GM12878 (cell line): ENCODE measurements at regions not wholly inside any gene's neighbourhood (a gene's known extent, or its start where the extent isn't known, plus 50 kb on each side); places are given as distances from the start of the nearest gene placed in this dataset.

Experiments
- ATAC-seq: fragments of 200-7000 bp; cut with Tn5 transposase; 3 replicates; pipeline ENCODE4 v1.9.1; 2020; ENCODE audit warnings: mild to moderate bottlenecking, moderate library complexity
- BruUV-seq: library from RNA; stranded (reverse); fragments of 400-500 nt; replicated peaks from 2 replicates; lab custom pipeline; 2021; lab: Mats Ljungman, UMichigan
- CTCF ChIA-PET: fragments of 300-600 bp; sonication (Branson Sonifier 250); formaldehyde crosslinking; extraction: SDS; loops from one replicate; lab custom pipeline; 2021; ENCODE audit warnings: inconsistent platforms; lab: Yijun Ruan, JAX
- POLR2A ChIA-PET: fragments of 350-600 bp; formaldehyde crosslinking; extraction: SDS; loops from one replicate; lab custom pipeline; 2021; ENCODE audit warnings: inconsistent platforms; lab: Charles Lee
- RAD21 ChIA-PET: fragments of 300-600 bp; sonication (Branson Sonifier 250); formaldehyde crosslinking; loops from one replicate; lab custom pipeline; 2023; ENCODE audit warnings: antibody characterized with exemption; ENCODE audit not compliant: unreplicated experiment; lab: Charles Lee
- SMC1A ChIA-PET: fragments of 300-600 bp; sonication (Branson Sonifier 250); formaldehyde crosslinking; loops from one replicate; lab custom pipeline; 2023; ENCODE audit not compliant: unreplicated experiment, uncharacterized antibody; lab: Charles Lee
- DNase-seq: peaks from one replicate; pipeline ENCODE4 v3.0.0-alpha.2; 2011; ENCODE audit warnings: low read depth, low spot score
- FAIRE-seq: peaks from 3 replicates; lab custom pipeline; 2011; peaks lifted over from hg19 to GRCh38; lab: Jason Lieb, UNC
- H2AFZ ChIP-seq: 2 replicates; pipeline ENCODE4 v1.6.0; 2011; ENCODE audit warnings: low read depth, low read length, control low read depth; ENCODE audit not compliant: control insufficient read depth
- H3K27ac ChIP-seq: 2 replicates; pipeline ENCODE4 v1.5.1; 2011; ENCODE audit warnings: control low read depth; ENCODE audit not compliant: control insufficient read depth, insufficient read depth
- H3K27me3 ChIP-seq, 2 experiments: replicated peaks in 1 of 2; 2 replicates each; pipeline versions ENCODE4 v1.6.0 to v1.6.1; 2011; ENCODE audit warnings: low read length in 1 of 2; ENCODE audit not compliant: control insufficient read depth in 2 of 2, insufficient read depth in 2 of 2
- H3K36me3 ChIP-seq, 2 experiments: 2 replicates each; pipeline ENCODE4 v1.5.1; 2011; ENCODE audit warnings: low read length in 1 of 2; ENCODE audit not compliant: control insufficient read depth in 2 of 2, insufficient read depth in 2 of 2
- H3K4me1 ChIP-seq: 2 replicates; pipeline ENCODE4 v1.6.1; 2011; ENCODE audit warnings: mild to moderate bottlenecking, low read length, moderate library complexity, mixed read lengths; ENCODE audit not compliant: control insufficient read depth, insufficient read depth
- H3K4me2 ChIP-seq: 2 replicates; pipeline ENCODE4 v1.6.0; 2011; ENCODE audit warnings: control low read depth; ENCODE audit not compliant: control insufficient read depth, insufficient read depth
- H3K4me3 ChIP-seq: fragments of 200-600 bp; sonication (generic); 2 replicates; pipeline ENCODE4 v1.5.1; 2016
- H3K79me2 ChIP-seq: 2 replicates; pipeline ENCODE4 v1.6.0; 2011; ENCODE audit warnings: low read length; ENCODE audit not compliant: control insufficient read depth, insufficient read depth
- H3K9ac ChIP-seq: 2 replicates; pipeline ENCODE4 v1.8.0; 2011; ENCODE audit warnings: low read length, control low read depth, mixed read lengths; ENCODE audit not compliant: control insufficient read depth, insufficient read depth
- H3K9me3 ChIP-seq: replicated peaks from 3 replicates; pipeline ENCODE4 v1.5.1; 2011; ENCODE audit warnings: mild to moderate bottlenecking, low read length; ENCODE audit not compliant: control insufficient read depth, insufficient read depth
- H4K20me1 ChIP-seq: 2 replicates; pipeline ENCODE4 v1.6.0; 2011; ENCODE audit not compliant: control insufficient read depth, insufficient read depth
- EED ChIP-seq: sonication (generic); IDR thresholded peaks from 2 replicates; pipeline ENCODE4 v1.6.1; 2016; ENCODE audit warnings: antibody characterized with exemption, low read depth
- ETV6 ChIP-seq, 2 experiments: fragments of 450-650 bp in 1 of 2; IDR thresholded peaks in 1 of 2; conservative IDR thresholded peaks in 1 of 2; 2 replicates each; pipeline ENCODE4 v1.6.1; 2014; ENCODE audit warnings: antibody characterized with exemption in 1 of 2, borderline replicate concordance in 1 of 2, low read depth in 1 of 2, mild to moderate bottlenecking in 1 of 2, moderate library complexity in 1 of 2
- NFIC ChIP-seq: IDR thresholded peaks from 2 replicates; pipeline ENCODE4 v1.6.1; 2012; ENCODE audit warnings: low read depth, mild to moderate bottlenecking, inconsistent platforms, low read length, moderate library complexity
- SUZ12 ChIP-seq: fragments of 200-600 bp; sonication (generic); IDR thresholded peaks from one replicate; pipeline ENCODE4 v1.6.1; 2018; ENCODE audit warnings: antibody characterized with exemption, mild to moderate bottlenecking; ENCODE audit not compliant: unreplicated experiment
- WGBS: methylation state at CpG from one replicate; pipeline ENCODE4 v1.1.6; 2016; ENCODE audit warnings: low lambda C conversion rate; ENCODE audit not compliant: insufficient replicate concordance, insufficient coverage; ENCODE audit errors: missing lambda C conversion rate; 5-methylcytosine and 5-hydroxymethylcytosine counted together
- in situ Hi-C: fragments of 300-500 bp; cut with MboI; formaldehyde crosslinking; loops from 9 replicates; pipeline ENCODE4 v1.14.3; 2018; ENCODE audit warnings: mixed read lengths
- intact Hi-C: fragments of 100-400 bp; cut with micrococcal nuclease; formaldehyde crosslinking; loops from one replicate; pipeline ENCODE4 v1.14.2; 2022; ENCODE audit not compliant: unreplicated experiment
- TF ChIP-seq, protein P1 (sequence below): fragments of 450-650 bp; IDR thresholded peaks from 2 replicates; pipeline ENCODE4 v1.6.1; 2016; ENCODE audit warnings: mild to moderate bottlenecking

DNA sequence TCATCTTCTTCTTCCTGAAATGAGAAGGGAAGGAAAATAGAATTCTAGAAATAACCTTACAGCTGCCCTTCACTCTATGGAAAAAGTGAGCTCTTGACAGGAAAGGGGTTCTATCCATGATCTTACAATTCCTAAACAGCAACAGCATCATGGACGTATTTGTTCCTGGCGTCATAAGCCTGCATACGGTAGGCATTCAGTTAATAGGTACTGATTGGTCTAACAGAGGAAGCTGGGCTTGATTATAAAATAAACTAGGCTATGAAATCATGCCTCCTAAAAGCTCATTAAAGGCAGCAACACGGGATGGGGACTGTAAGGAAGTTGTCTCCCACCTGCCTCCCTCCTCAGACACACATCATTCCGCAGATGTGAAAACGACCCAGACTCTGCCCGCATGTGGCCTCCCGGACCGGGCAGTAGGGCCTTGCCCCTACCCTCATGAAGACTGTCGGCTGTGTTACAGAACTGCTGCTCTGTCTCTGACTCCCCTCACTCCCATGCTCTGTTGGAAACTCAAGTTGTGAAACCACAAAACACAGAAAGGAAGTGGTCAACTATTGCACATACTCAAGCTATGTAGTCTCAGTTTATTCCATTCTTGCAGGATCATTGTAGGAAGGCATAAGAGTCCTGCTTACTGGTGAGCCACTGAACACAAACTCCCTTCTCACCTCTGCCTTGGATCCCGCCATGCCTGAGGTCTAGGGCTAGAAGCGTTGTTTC is 129.8 kb downstream of the DLEU7 start (continued):
- TF ChIP-seq ETV6 (conservative IDR thresholded peaks at IDR 0.05 in 1 of 2, IDR thresholded peaks at IDR 0.05 in 1 of 2; ENCODE audit: borderline replicate concordance in 1 of 2, low read depth in 1 of 2) (no peak), NFIC (no peak), SUZ12 (no peak)
- TF ChIP-seq, protein P1, sequence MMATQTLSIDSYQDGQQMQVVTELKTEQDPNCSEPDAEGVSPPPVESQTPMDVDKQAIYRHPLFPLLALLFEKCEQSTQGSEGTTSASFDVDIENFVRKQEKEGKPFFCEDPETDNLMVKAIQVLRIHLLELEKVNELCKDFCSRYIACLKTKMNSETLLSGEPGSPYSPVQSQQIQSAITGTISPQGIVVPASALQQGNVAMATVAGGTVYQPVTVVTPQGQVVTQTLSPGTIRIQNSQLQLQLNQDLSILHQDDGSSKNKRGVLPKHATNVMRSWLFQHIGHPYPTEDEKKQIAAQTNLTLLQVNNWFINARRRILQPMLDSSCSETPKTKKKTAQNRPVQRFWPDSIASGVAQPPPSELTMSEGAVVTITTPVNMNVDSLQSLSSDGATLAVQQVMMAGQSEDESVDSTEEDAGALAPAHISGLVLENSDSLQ: no peak
- TF ChIP-seq, all 136 proteins: peak for 3

DNA sequence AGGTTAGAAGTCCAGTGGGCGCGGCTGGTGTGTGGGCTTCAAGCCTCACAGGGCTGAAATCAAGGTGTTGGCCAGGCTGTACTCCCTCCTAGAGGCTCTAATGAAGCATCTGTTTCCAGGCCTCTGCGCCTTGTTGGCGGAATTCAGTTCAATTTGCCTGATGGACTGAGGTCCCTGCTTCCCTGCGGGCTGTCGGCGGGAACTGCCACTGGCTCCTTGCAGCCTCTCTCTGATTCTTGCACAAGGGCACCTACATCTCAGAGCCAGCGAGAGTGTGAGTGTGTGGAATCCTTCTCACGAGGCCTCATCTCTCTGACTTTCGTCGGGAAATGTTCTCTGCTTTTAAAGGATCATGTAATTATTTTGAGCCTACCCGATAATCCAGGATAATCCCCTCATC is 128.6 kb downstream of the DLEU7 start:
- H3K27ac ChIP-seq: no peak overlapping the region
- no peak overlapping the region for H3K4me2 ChIP-seq
- WGBS: 73% methylated on average over 12 of the region's 12 CpGs
- in situ Hi-C loops: no loop called here
- no peak overlapping the region for H2AFZ ChIP-seq
- FAIRE-seq (no peak), DNase-seq (no peak), ATAC-seq (no peak)
- H3K4me3 ChIP-seq: no peak overlapping the region
- no TSS peak for BruUV-seq
- intact Hi-C loops: no loop called here
- peaks cover 7% of the 10 kb centered on the region for H3K4me1 ChIP-seq
- no peaks in the 10 kb centered on the region for H3K79me2 ChIP-seq
- no peaks in the 10 kb centered on the region; a peak in 1 of 4 replicates for H3K27me3 ChIP-seq
- ChIA-PET RAD21 (interaction anchor here (1.3 kb wide), 1 partner anchor 196 kb away, joined by 3 read pairs; no protein-coding TSS in a partner anchor), POLR2A (no interaction called here), CTCF (interaction anchor here (1.0 to 1.4 kb wide), 3 partner anchors 12 to 22 kb away, joined by 3 to 4 read pairs (median 4); no protein-coding TSS in a partner anchor), SMC1A (interaction anchor here (1.1 to 1.5 kb wide), 2 partner anchors 22 to 193 kb away, joined by 3 to 5 read pairs; no protein-coding TSS in a partner anchor)
- no peak overlapping the region for H3K9ac ChIP-seq
- no peaks in the 10 kb centered on the region for H4K20me1 ChIP-seq
- no peaks in the 10 kb centered on the region for H3K9me3 ChIP-seq
- H3K36me3 ChIP-seq: no peaks in the 10 kb centered on the region
- TF ChIP-seq EED: no peak
- TF ChIP-seq, all 136 proteins: peak for 0
